HG02884 (cell line): ENCODE measurements at regions not wholly inside any gene's neighbourhood (a gene's known extent, or its start where the extent isn't known, plus 50 kb on each side); places are given as distances from the start of the nearest gene placed in this dataset.

ENCODE experiments used
- ATAC-seq: cut with Tn5 transposase; IDR thresholded peaks from one replicate; pipeline ENCODE4 v1.9.1; 2021; ENCODE audit warnings: mild to moderate bottlenecking, moderate library complexity; ENCODE audit not compliant: unreplicated experiment

- ATAC-seq = no peak
These were observed 249.5 kb upstream of the TANK start for GRCh38 chr2:160910681-160911080.

- ATAC-seq = no peak
These were observed 249.0 kb upstream of the TANK start for GRCh38 chr2:160911258-160911657.

GRCh38 chr2:160912276-160912675 lies 248.0 kb upstream of the TANK start:
- ATAC-seq = no peak

GRCh38 chr2:160913323-160913722 lies 246.9 kb upstream of the TANK start:
- ATAC-seq = no peak

- no peak for ATAC-seq
These were observed 246.0 kb upstream of the TANK start for GRCh38 chr2:160914217-160914616.

- no peak for ATAC-seq
These were observed 243.9 kb upstream of the TANK start for GRCh38 chr2:160916300-160916699.

- ATAC-seq = no peak
These were observed 242.4 kb upstream of the TANK start for GRCh38 chr2:160917850-160918249.

GRCh38 chr2:160918258-160918657 lies 242.0 kb upstream of the TANK start:
- no peak for ATAC-seq

GRCh38 chr2:160918906-160919503 lies 241.2 kb upstream of the TANK start:
- peak; percentile 60 for ATAC-seq

GRCh38 chr2:160920061-160920460 lies 240.2 kb upstream of the TANK start:
- ATAC-seq = no peak

- no peak for ATAC-seq
These were observed 239.4 kb upstream of the TANK start for GRCh38 chr2:160920791-160921303.

- ATAC-seq = no peak
These were observed 238.8 kb upstream of the TANK start for GRCh38 chr2:160921386-160921964.

- no peak for ATAC-seq
These were observed 235.3 kb upstream of the TANK start for GRCh38 chr2:160924936-160925353.

- no peak for ATAC-seq
These were observed 234.3 kb upstream of the TANK start for GRCh38 chr2:160925956-160926355.

GRCh38 chr2:160927324-160927723 lies 232.9 kb upstream of the TANK start:
- ATAC-seq = no peak

- no peak for ATAC-seq
These were observed 231.3 kb upstream of the TANK start for GRCh38 chr2:160928854-160929301.

GRCh38 chr2:160931531-160931930 lies 228.7 kb upstream of the TANK start:
- ATAC-seq = no peak

GRCh38 chr2:160932960-160933359 lies 227.3 kb upstream of the TANK start:
- no peak for ATAC-seq

- ATAC-seq = no peak
These were observed 226.0 kb upstream of the TANK start for GRCh38 chr2:160934263-160934662.

GRCh38 chr2:160934991-160935390 lies 225.2 kb upstream of the TANK start:
- ATAC-seq = no peak

GRCh38 chr2:160936044-160936806 lies 224.0 kb upstream of the TANK start:
- no peak for ATAC-seq

GRCh38 chr2:160940271-160940670 lies 220.0 kb upstream of the TANK start:
- ATAC-seq = no peak
